ENCODE measurements at regions not wholly inside any gene's neighbourhood (a gene's known extent, or its start where the extent isn't known, plus 50 kb on each side); places are given as distances from the start of the nearest gene placed in this dataset.

DNA sequence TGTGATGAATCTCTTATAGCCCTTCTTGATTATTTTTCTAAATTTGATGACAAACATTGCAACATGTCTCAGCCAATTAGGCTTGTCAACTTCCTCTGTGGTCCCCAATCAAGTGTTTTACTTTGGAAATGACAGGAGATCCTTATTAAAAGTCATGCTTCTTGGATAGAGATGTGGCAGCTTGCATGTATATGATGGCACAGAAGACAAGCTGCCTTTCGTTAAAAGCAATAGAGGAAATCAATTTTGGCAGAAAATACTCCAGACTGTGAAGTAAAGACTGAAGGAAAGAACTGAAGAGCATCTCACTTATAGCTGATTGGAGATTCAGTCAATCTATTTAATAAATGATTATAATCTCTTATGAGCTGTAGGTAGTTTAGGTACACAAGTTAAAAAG is 419.6 kb downstream of the PCDH7 start:
- no peaks in the 10 kb centered on the region for H3K79me1 ChIP-seq (ENCODE audit: low read depth, low read length)
- no peak overlapping the region for H4K8ac ChIP-seq (ENCODE audit: extremely low read depth, insufficient read depth, low read length)
- H4K91ac ChIP-seq (replicated peaks; ENCODE audit: insufficient read length, low read length): no peak overlapping the region
- H2BK15ac ChIP-seq (ENCODE audit: low read length): no peak overlapping the region
- peak overlapping the region in 1 of 4 experiments; percentile 34; a peak in 1 of 7 replicates for H3K9ac ChIP-seq (replicated peaks in 1 of 4; ENCODE audit: extremely low read depth in 1 of 4, low read depth in 3 of 4, low read length in 3 of 4)
- H4K20me1 ChIP-seq (replicated peaks in 1 of 2; ENCODE audit: control insufficient read depth in 1 of 2, insufficient read depth in 2 of 2, low read length in 2 of 2): no peaks in the 10 kb centered on the region
- no peak overlapping the region for H3K56ac ChIP-seq (replicated peaks; ENCODE audit: insufficient read length, low read depth, low read length)
- no peak overlapping the region for H3K4ac ChIP-seq (replicated peaks; ENCODE audit: insufficient read length, low read depth, low read length)
- H3K23ac ChIP-seq (ENCODE audit: insufficient read length): no peak overlapping the region
- H2BK12ac ChIP-seq (ENCODE audit: low read depth, low read length): no peak overlapping the region
- CTCF ChIA-PET (ENCODE audit: partially characterized antibody): interaction anchor here (1.0 kb wide), 1 partner anchor 9 kb away, joined by 3 read pairs; no protein-coding TSS in a partner anchor
- H3K4me3 ChIP-seq (ENCODE audit: extremely low read depth in 1 of 4, insufficient read depth in 2 of 4, low read depth in 3 of 4, low read length in 4 of 4): no peak overlapping the region
- no peak overlapping the region for H2BK5ac ChIP-seq (ENCODE audit: low read depth, low read length)
- H2BK120ac ChIP-seq (replicated peaks; ENCODE audit: low read depth, low read length): no peak overlapping the region
- H3K4me2 ChIP-seq (ENCODE audit: insufficient read depth in 1 of 2, low read depth in 2 of 2, low read length in 2 of 2): no peak overlapping the region
- no peak overlapping the region for H3K27ac ChIP-seq (ENCODE audit: low read depth, low read length)
- FAIRE-seq: no peak
- no peaks in the 10 kb centered on the region for H3K9me3 ChIP-seq (ENCODE audit: insufficient read depth in 2 of 2, low read depth in 1 of 2, low read length in 1 of 2)
- WGBS, 2 experiments (ENCODE audit: extremely low coverage in 1 of 2, insufficient coverage in 1 of 2, insufficient read length in 1 of 2, insufficient replicate concordance in 2 of 2, low coverage in 1 of 2, low lambda C conversion rate in 2 of 2, missing lambda C conversion rate in 1 of 2): 90% methylated on average over 1 of the region's 1 CpG; no CpG with 5 or more reads in 1 of the 2 experiments
- H2AFZ ChIP-seq (ENCODE audit: low read length): no peak overlapping the region
- no peak overlapping the region for H3K14ac ChIP-seq (ENCODE audit: insufficient read length)
- no peaks in the 10 kb centered on the region for H3K4me1 ChIP-seq (replicated peaks in 1 of 4; ENCODE audit: control insufficient read depth in 3 of 4, insufficient read depth in 4 of 4, low read length in 3 of 4)
- no peaks in the 10 kb centered on the region for H3K79me2 ChIP-seq (ENCODE audit: control insufficient read depth in 1 of 2, insufficient read depth in 2 of 2, low read length in 2 of 2)
- H2AK5ac ChIP-seq (ENCODE audit: low read depth, low read length): no peak overlapping the region
- no peaks in the 10 kb centered on the region for H3K23me2 ChIP-seq (ENCODE audit: low read depth, low read length)
- no peak for DNase-seq (ENCODE audit: low read depth in 1 of 2, low spot score in 2 of 2)
- TF ChIP-seq JUN (IDR thresholded peaks at IDR 0.05; ENCODE audit: low read depth, low read length): no peak
- TF ChIP-seq, protein P1, sequence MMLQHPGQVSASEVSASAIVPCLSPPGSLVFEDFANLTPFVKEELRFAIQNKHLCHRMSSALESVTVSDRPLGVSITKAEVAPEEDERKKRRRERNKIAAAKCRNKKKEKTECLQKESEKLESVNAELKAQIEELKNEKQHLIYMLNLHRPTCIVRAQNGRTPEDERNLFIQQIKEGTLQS (IDR thresholded peaks at IDR 0.05; ENCODE audit: insufficient read depth, low read depth, low read length): no peak
- no peak for TF ChIP-seq CBX8 (IDR thresholded peaks at IDR 0.05; ENCODE audit: borderline replicate concordance, low read depth, low read length)
- TF ChIP-seq SRF (IDR thresholded peaks at IDR 0.05; ENCODE audit: low read depth, low read length): no peak
- TF ChIP-seq, protein P2, sequence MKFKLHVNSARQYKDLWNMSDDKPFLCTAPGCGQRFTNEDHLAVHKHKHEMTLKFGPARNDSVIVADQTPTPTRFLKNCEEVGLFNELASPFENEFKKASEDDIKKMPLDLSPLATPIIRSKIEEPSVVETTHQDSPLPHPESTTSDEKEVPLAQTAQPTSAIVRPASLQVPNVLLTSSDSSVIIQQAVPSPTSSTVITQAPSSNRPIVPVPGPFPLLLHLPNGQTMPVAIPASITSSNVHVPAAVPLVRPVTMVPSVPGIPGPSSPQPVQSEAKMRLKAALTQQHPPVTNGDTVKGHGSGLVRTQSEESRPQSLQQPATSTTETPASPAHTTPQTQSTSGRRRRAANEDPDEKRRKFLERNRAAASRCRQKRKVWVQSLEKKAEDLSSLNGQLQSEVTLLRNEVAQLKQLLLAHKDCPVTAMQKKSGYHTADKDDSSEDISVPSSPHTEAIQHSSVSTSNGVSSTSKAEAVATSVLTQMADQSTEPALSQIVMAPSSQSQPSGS (IDR thresholded peaks at IDR 0.05; ENCODE audit: low read length): no peak
- no peak for TF ChIP-seq SIRT6 (IDR thresholded peaks at IDR 0.05; ENCODE audit: low read length)
- TF ChIP-seq MAFK (IDR thresholded peaks at IDR 0.05; ENCODE audit: low read depth, low read length): no peak
- no peak for TF ChIP-seq SP2 (IDR thresholded peaks at IDR 0.05; ENCODE audit: low read length)
- no peak for TF ChIP-seq SUZ12 (IDR thresholded peaks at IDR 0.05; ENCODE audit: low read length)
- POLR2A ChIA-PET (ENCODE audit: partially characterized antibody): no interaction called here
- no peaks in the 10 kb centered on the region for H3K36me3 ChIP-seq (ENCODE audit: control insufficient read depth in 2 of 4, insufficient read depth in 4 of 4, low read length in 3 of 4)
- no peak overlapping the region for H3K18ac ChIP-seq (ENCODE audit: extremely low read depth, low read length)
- no peak overlapping the region for H2BK20ac ChIP-seq (ENCODE audit: low read length)
- no peak overlapping the region for H4K5ac ChIP-seq (ENCODE audit: insufficient read length, low read depth, low read length)
- no peaks in the 10 kb centered on the region for H3K27me3 ChIP-seq (replicated peaks in 1 of 4; ENCODE audit: control insufficient read depth in 3 of 4, extremely low read depth in 1 of 4, insufficient read depth in 3 of 4, low read length in 3 of 4)
